GM23338 (cell line): ENCODE measurements at regions not wholly inside any gene's neighbourhood (a gene's known extent, or its start where the extent isn't known, plus 50 kb on each side); places are given as distances from the start of the nearest gene placed in this dataset.

ENCODE experiments used
- CREB1 ChIP-seq: fragments of 250-450 bp; sonication (Bioruptor Pico); IDR thresholded peaks from 2 replicates; pipeline ENCODE4 v1.5.0; 2020; ENCODE audit warnings: low read depth, mild to moderate bottlenecking, moderate library complexity
- CTCF ChIP-seq, 2 experiments: fragments of 200-600 bp in 1 of 2; sonication (generic) in 1 of 2; conservative IDR thresholded peaks; 2 replicates each; pipeline versions ENCODE4 v1.5.1 to v1.6.1; 2016 to 2017; ENCODE audit warnings: antibody characterized with exemption in 2 of 2, low read depth in 2 of 2, mild to moderate bottlenecking in 2 of 2, moderate library complexity in 1 of 2
- EZH2 ChIP-seq: fragments of 200-600 bp; sonication (generic); IDR thresholded peaks from one replicate; pipeline ENCODE4 v1.8.0; 2017; ENCODE audit warnings: antibody characterized with exemption, mild to moderate bottlenecking, low read depth; ENCODE audit not compliant: unreplicated experiment
- EZH2phosphoT487 ChIP-seq: fragments of 200-600 bp; sonication (generic); IDR thresholded peaks from one replicate; pipeline ENCODE4 v1.8.1; 2018; ENCODE audit warnings: antibody characterized with exemption; ENCODE audit not compliant: unreplicated experiment
- JUNB ChIP-seq: IDR thresholded peaks from one replicate; pipeline ENCODE4 v1.6.1; 2016; ENCODE audit warnings: antibody characterized with exemption; ENCODE audit not compliant: unreplicated experiment
- POLR2AphosphoS5 ChIP-seq: IDR thresholded peaks from 2 replicates; pipeline ENCODE4 v1.6.1; 2016; ENCODE audit warnings: antibody characterized with exemption, low read depth
- REST ChIP-seq: IDR thresholded peaks from one replicate; pipeline ENCODE4 v1.6.1; 2018; ENCODE audit warnings: antibody characterized with exemption; ENCODE audit not compliant: unreplicated experiment
- STAT1 ChIP-seq: IDR thresholded peaks from one replicate; pipeline ENCODE4 v1.6.1; 2016; ENCODE audit warnings: antibody characterized with exemption; ENCODE audit not compliant: unreplicated experiment

- TF ChIP-seq CTCF (conservative IDR thresholded peaks at IDR 0.05; ENCODE audit: low read depth in 2 of 2) (no peak), POLR2AphosphoS5 (no peak), EZH2phosphoT487 (no peak), EZH2 (no peak), JUNB (no peak), REST (no peak), STAT1 (no peak), CREB1 (CRISPR knock-in tag) (no peak)
Measured at GRCh38 chr1:14247666-14248065, 350.8 kb upstream of the KAZN start.
